Activated gamma-delta T cell treated with Interleukin-2 at 50 U/mL for 16 hours (primary cell): ENCODE measurements at regions not wholly inside any gene's neighbourhood (a gene's known extent, or its start where the extent isn't known, plus 50 kb on each side); places are given as distances from the start of the nearest gene placed in this dataset.
"Not testable (repeated sequence)": the region's sequence is repeated elsewhere in the genome, so short reads cannot be mapped to it uniquely, and the experiment has no call there.

ENCODE experiments used
- DNase-seq: peaks from one replicate; pipeline ENCODE4 v3.0.0-alpha.2; 2020

GRCh38 chr16:59342669-59343068 is 608.6 kb upstream of the GOT2 start:
- DNase-seq = no peak

- DNase-seq = no peak
Observed at GRCh38 chr16:59341368-59341767, 607.3 kb upstream of the GOT2 start.

- no peak for DNase-seq
Observed at GRCh38 chr16:59339871-59340270, 605.8 kb upstream of the GOT2 start.

DNA sequence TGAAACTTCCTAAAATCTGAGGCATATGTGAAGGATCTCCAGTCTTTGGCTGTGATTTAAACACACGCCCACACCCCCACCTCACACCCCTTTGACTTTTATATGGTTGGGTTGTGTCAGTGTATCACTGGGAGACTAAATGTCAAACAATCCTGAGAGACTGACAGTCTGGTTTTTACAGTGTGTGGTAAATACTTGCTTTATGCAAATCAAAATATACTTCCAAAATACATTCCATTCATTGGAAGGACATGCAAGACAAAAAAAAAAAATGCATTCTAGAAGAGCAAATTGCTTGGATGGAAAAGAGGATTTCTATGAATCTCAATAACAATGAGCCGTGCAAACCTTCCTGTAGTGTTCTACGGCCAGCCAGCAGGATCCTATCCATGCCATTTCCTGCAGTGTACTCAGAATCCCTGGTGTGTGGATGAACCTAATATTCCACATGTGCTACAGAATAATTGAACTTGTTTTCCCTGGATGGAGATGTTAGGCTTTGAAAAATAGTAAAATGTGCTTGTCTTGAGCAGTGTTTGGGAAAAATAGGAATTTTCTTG is 602.1 kb upstream of the GOT2 start:
- DNase-seq = no peak

- DNase-seq = not testable (repeated sequence)
Observed at GRCh38 chr16:59331708-59332107, 597.6 kb upstream of the GOT2 start.

DNA sequence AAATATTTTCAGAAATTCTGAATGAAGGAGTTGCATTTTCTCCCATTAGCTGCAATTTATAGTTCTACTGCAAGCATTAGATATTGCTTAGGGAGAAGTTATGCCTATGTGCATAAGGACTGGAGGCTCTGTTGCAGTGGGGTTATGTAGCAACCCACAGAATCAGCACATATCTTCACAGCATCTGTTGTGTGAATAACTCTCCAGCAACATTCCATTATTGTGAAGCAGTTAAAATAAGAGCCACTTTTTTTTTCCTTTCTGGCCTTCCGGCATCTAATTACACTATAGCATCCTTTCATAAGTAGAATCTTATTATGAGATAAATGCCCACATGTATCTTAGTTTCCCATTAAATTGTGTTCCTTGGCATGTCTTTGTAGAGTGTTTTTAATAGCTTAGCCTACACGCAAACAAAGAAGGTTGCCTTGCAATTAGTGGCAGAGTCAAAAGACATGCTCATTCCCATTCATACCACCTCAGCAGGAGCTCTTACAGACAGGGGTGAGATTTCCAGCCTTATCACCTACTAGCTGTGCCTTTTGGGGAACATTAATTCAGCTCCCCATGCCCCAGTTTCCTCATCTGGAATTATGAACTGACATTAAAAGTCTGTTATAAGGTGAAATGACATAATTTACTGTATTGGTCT is 596.0 kb upstream of the GOT2 start:
- DNase-seq = no peak

- DNase-seq = no peak
Observed at GRCh38 chr16:59328961-59329360, 594.8 kb upstream of the GOT2 start.

GRCh38 chr16:59327894-59328293 is 593.8 kb upstream of the GOT2 start:
- no peak for DNase-seq

DNA sequence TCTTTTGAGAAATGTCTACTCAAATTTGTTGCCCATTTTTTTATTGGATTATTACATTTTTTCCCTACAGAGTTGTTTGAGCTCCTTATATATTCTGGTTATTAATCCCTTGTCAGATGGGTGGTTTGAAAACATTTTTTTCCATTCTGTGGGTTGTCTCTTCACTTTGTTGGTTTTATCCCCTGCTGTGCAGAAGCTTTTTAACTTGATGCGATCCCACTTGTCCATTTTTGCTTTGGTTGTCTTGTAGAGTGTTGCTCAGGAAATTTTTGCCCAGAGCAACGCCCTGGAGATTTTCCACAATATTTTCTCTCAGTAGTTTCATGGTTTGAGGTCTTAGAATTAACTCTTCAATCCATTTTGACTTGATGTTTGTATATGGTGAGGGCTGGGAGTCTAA is 592.8 kb upstream of the GOT2 start:
- DNase-seq = no peak

DNA sequence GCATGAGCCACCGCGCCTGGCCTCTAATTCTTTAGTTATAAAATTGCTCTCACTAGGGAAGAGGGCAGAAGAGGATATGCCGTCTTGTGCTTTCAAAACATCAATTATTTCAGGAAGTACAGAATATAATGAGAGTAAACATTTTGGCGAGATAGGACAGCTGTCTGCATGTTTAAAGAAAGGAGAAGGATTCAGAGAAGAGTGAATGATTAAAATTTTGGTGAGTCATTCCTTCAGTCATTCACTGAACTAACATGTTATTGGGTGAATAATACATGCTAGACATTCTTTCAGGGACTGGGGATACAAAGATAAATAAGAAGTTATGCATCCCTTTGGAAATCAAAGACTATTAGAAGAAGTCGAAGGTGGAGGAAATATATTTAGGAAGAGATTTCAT is 590.3 kb upstream of the GOT2 start:
- no peak for DNase-seq

DNA sequence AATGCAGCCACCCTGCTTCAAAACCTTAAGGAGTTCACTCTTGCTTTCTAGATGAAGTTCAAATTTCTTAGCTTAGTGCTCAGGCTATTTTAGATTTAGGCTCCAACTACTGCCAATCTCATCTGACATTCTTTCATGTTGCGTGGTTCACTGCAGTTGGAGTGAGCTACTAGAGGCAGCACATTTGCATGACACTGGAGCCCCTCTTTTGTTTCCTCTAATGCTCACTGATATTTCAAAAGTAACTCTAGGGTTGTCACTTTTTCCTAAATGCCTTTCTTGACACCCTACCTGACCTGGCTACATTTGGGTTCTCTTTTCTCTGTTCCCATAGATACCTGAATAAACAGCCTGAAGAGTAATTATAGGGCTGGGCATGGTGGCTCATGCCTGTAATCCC is 586.5 kb upstream of the GOT2 start:
- DNase-seq = no peak

GRCh38 chr16:59319871-59320270 is 585.8 kb upstream of the GOT2 start:
- no peak for DNase-seq

GRCh38 chr16:59305850-59306249 is 571.7 kb upstream of the GOT2 start:
- no peak for DNase-seq

DNA sequence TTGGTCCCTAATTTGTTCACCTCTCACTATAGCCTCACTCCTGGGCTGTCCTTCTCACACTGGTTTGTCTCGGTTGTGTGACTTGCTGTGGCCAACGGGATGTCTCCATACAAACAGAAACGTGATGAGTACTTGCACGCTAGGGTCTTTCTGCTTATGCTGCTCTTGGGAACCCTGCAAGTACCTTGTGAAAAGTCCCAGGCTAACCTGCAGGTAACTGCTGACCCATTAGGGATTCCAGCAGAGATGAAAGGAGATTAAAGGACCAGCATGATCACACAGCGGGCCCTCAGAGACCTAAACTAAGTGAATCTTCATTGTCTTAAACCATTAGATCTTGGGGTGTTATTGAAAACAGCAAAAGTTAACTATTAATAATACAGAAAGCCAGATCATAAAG is 562.8 kb upstream of the GOT2 start:
- DNase-seq = no peak

DNA sequence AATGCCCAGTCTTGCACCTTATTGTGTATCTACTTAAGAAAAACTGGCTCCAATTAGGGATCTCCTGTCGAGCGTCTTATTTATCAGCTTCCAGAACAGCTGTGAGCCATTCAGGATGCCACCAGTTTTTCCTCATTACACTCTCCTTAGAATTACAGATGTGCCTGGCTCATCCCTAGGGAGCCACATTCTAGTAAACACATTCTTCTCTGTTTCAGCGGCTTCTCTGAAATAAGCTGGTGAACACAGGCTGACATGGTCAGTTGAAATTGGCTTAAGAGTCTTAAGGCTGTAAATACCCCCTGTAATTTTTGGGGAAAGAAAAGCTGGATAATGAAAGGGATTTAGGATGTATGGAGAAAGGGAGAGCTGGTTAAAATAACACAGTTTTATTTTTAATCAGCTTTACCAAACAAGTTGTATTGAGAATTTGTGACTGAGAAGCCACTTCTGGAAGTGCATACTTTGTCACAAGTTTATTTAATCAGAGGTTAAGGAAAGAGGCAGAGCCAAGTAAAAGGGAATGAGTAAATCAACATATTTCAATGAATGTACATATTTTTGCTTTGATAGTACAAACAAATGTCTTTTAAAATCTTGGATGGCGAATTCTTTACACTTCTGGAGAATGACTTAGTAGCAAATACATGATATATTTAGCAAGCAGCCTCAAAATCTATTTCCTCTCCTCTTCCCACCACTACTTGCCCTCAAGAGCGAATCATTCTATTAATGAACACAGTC is 562.0 kb upstream of the GOT2 start:
- DNase-seq = no peak

- no peak for DNase-seq
Observed at GRCh38 chr16:59295474-59295873, 561.4 kb upstream of the GOT2 start.

DNA sequence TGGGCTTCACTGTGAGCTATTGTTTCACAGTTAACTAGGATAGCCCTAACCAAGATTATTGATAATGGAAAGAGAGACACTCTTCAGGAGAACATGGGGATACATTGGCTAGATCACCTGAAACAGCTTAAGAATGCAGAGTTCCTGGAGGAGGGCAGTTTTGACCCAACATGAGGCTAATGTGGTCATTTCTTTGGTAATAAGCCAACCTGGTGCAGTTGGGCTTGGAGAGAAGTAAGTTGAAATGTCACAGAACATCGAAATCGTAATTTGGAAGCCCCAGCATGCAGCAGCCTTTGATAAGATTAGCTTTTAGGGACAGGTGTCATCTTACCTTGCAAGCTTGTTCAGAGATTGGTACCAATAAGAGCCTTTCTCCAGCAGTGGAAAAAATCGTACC is 556.6 kb upstream of the GOT2 start:
- DNase-seq = no peak

DNA sequence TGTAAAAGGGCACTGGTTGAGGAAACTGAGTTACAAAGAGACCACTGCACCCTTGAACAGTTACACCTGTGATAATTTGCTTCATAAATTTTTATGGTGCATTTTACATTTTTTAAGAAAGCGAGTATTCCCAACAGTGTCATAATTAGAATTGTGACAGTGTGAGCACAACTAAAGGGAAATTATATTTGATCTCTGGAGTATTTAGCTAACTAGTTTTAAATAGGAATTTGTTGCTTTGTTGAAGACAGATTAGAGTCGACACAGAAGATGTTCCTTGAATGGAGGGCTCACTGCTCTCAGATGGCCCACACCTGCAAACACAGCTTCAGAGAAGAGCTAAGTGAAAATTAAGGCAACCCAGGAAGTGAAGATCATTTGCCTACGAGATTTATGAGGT is 555.0 kb upstream of the GOT2 start:
- DNase-seq = no peak

DNA sequence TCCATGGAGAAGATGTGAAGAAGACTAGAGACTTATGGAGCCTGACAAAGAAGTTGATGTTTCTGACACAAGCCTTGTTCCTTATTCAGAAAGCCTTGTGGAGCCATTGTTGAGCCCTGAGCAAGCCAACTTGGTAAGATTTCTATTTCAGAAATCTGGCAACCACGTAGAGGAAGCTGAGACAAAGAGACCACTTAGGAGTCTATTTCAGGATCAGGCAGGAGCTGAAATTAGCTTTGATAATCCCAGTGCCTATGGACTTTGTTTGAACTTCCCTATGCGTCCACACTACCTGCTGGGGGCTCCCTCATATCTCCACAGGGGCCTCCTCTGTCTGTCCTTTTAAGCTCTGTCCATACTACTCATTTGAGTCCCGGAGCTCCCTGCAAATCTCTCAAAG is 540.0 kb upstream of the GOT2 start:
- no peak for DNase-seq

DNA sequence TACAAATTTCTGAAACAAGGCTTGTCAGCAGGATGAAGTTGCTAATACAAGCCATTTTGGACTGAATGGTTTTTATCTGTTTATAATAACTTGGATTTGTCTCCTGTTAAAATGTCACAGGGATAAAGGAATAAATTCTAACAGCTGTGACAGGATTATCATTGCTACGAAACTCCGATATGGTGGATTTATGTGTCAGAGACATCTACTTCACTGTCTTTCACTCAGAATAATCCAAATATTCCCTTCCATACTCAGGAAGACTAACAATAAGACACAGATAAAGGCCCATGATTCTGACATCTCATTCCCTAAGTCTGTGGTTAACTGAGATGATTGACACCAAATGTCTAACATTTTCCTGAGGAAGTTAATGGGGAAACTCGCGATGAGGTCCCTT is 529.8 kb upstream of the GOT2 start:
- DNase-seq = no peak

GRCh38 chr16:59260892-59261291 is 526.8 kb upstream of the GOT2 start:
- no peak for DNase-seq

DNA sequence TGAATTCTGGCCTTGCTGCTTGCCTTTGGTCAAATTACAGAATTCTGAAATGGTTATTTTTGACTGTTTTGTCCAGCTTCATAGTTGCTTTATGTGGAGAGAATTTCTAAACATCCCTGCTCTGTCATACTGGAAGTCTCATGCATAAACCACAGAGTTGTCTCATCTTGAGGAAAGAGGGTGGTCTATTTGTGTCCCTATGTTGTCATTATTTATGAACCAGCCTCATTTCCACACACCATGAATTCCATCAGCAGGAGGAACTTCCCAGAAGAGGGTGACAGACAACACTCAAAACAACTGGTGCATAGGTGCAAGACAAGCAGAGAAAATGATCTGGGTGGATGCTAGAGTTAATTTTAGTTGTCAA is 525.8 kb upstream of the GOT2 start:
- DNase-seq = no peak

GRCh38 chr16:59259074-59259949 is 525.2 kb upstream of the GOT2 start:
- no peak for DNase-seq

DNA sequence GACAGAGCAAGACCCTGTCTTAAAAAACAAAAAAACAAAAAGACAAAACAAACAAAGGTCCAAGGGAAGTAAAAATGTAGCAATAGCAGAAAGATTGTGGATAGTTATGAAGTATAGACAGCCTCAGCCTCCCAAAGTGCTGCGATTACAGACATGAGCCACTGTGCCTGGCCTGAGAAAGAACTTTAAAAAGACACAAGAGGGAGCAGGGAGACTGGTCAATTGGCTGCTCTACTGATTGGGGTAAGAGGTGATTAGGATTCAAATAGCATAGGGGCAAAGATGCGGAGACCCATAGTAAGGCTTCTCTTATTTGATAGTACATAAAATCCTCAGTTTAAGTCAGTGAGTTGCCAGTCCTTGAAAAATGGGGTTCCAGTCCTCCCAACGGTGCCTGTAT is 518.2 kb upstream of the GOT2 start:
- no peak for DNase-seq
